GM12874 (cell line): ENCODE measurements at regions not wholly inside any gene's neighbourhood (a gene's known extent, or its start where the extent isn't known, plus 50 kb on each side); places are given as distances from the start of the nearest gene placed in this dataset.

Experiments used
- CTCF ChIP-seq: IDR thresholded peaks from 2 replicates; pipeline ENCODE4 v1.5.1; 2011; ENCODE audit warnings: low read depth, mild to moderate bottlenecking, control low read depth, low read length, moderate library complexity; ENCODE audit not compliant: insufficient read depth

- no peak for TF ChIP-seq CTCF
Observed at GRCh38 chr3:98972720-98973119, 71.2 kb upstream of the DCBLD2 start.

GRCh38 chr3:98972155-98972554, 70.7 kb upstream of the DCBLD2 start:
- TF ChIP-seq CTCF = no peak

- no peak for TF ChIP-seq CTCF
Observed at GRCh38 chr3:98971169-98971681, 69.7 kb upstream of the DCBLD2 start.

GRCh38 chr3:98969295-98969694, 67.8 kb upstream of the DCBLD2 start:
- TF ChIP-seq CTCF = no peak

- TF ChIP-seq CTCF = no peak
Observed at GRCh38 chr3:98968824-98969223, 67.3 kb upstream of the DCBLD2 start.

GRCh38 chr3:98968347-98968746, 66.9 kb upstream of the DCBLD2 start:
- no peak for TF ChIP-seq CTCF

GRCh38 chr3:98967758-98968157, 66.3 kb upstream of the DCBLD2 start:
- TF ChIP-seq CTCF = no peak
